ENCODE measurements at regions not wholly inside any gene's neighbourhood (a gene's known extent, or its start where the extent isn't known, plus 50 kb on each side); places are given as distances from the start of the nearest gene placed in this dataset.

- TF ChIP-seq POLR2A (IDR thresholded peaks at IDR 0.05) (no peak), CTCF (IDR thresholded peaks at IDR 0.05) (no peak)
Observed at GRCh38 chr19:30671367-30671619, 299.1 kb downstream of the ZNF536 start.

Measured in tibial nerve (tissue), 3 donors.